Progenitor cell of endocrine pancreas (in vitro differentiated cells): ENCODE measurements at regions not wholly inside any gene's neighbourhood (a gene's known extent, or its start where the extent isn't known, plus 50 kb on each side); places are given as distances from the start of the nearest gene placed in this dataset.

Source experiments
- DNase-seq: peaks from one replicate; pipeline ENCODE4 v3.0.0; 2021; ENCODE audit warnings: low spot score; ENCODE audit not compliant: unreplicated experiment
- H3K27ac Mint-ChIP-seq: 2 replicates; pipeline ENCODE4 v1.8.0; 2021; ENCODE audit warnings: mild to moderate bottlenecking, moderate library complexity, mixed read lengths
- H3K27me3 Mint-ChIP-seq: 2 replicates; pipeline ENCODE4 v1.8.0; 2021; ENCODE audit warnings: mixed read lengths
- H3K36me3 Mint-ChIP-seq: 2 replicates; pipeline ENCODE4 v1.8.0; 2022; ENCODE audit warnings: mixed read lengths; ENCODE audit not compliant: insufficient read depth
- H3K4me1 Mint-ChIP-seq: 2 replicates; pipeline ENCODE4 v1.8.0; 2021; ENCODE audit warnings: low read depth, mixed read lengths
- H3K4me3 Mint-ChIP-seq: 2 replicates; pipeline ENCODE4 v1.8.0; 2021; ENCODE audit warnings: low read depth, mild to moderate bottlenecking, moderate library complexity, mixed read lengths
- H3K9me3 Mint-ChIP-seq: 2 replicates; pipeline ENCODE4 v1.8.0; 2021; ENCODE audit warnings: low read depth, mixed read lengths
- TF ChIP-seq, protein P1 (sequence below): fragments of 200-600 bp; sonication (generic); IDR thresholded peaks from one replicate; pipeline ENCODE4 v1.5.0; 2021; ENCODE audit warnings: antibody characterized with exemption, mild to moderate bottlenecking; ENCODE audit not compliant: unreplicated experiment

DNA sequence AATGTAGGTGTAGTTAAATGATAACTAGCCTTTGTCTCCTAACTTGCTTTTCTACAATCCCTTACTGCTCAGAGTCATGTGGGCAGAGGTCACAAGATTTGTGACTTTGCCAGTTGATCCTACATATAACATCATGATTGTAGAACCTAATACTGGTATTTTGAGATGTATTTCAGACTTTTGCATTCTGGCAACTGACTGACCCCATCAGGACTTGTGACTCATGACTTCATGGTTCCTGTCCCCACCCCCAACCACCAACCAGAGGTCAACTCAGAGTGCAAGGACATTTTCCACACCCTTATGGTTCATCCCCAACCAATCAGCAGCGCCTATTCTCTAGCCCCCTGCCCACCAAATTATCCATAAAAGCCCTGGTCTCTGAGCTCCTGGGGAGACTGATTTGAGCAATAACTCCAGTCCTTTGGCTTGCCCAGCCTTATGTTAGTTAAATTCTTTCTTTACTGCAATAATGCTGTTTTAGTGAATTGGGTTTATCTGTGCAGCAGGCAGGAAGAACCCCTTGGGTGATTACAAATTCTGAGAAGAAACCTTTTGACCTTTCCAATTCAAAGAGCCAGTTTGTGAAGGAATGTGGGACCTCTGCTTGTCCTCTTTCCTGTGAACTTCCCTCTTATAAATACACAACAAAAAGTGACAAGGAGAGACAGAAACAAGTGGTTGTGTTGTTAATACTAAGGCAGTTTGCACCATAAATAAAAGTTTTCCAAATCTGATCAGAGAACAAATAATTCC is 588.7 kb downstream of the UTRN start:
- H3K4me3 Mint-ChIP-seq, result no peak overlapping the region
- H3K36me3 Mint-ChIP-seq, result peaks cover 2% of the 10 kb centered on the region
- H3K4me1 Mint-ChIP-seq, result no peaks in the 10 kb centered on the region
- no peak for DNase-seq
- H3K27ac Mint-ChIP-seq, result no peak overlapping the region
- H3K27me3 Mint-ChIP-seq, result no peaks in the 10 kb centered on the region
- peaks cover 12% of the 10 kb centered on the region for H3K9me3 Mint-ChIP-seq
- TF ChIP-seq, protein P1, sequence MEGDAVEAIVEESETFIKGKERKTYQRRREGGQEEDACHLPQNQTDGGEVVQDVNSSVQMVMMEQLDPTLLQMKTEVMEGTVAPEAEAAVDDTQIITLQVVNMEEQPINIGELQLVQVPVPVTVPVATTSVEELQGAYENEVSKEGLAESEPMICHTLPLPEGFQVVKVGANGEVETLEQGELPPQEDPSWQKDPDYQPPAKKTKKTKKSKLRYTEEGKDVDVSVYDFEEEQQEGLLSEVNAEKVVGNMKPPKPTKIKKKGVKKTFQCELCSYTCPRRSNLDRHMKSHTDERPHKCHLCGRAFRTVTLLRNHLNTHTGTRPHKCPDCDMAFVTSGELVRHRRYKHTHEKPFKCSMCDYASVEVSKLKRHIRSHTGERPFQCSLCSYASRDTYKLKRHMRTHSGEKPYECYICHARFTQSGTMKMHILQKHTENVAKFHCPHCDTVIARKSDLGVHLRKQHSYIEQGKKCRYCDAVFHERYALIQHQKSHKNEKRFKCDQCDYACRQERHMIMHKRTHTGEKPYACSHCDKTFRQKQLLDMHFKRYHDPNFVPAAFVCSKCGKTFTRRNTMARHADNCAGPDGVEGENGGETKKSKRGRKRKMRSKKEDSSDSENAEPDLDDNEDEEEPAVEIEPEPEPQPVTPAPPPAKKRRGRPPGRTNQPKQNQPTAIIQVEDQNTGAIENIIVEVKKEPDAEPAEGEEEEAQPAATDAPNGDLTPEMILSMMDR, result no peak

DNA sequence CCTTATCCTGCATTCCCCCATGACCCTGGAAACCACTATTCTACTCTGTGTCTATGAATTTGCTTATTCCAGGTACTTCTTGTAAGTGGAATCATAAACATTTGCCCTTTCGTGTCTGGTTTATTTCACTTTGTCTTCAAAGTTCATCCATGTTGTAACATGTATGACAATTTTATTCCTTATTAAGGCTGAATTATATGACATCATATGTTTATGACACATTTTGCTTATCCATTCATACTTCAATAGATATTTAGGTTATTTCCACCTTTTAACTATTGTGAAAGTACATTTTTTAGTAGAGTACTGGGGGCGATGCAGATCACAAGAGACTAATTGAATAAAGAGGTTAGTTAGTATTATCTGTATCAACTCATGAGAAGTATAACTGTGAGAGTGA is 591.6 kb downstream of the UTRN start:
- Mint-ChIP-seq H3K4me3 (no peak overlapping the region), H3K27ac (no peak overlapping the region)
- no peak for DNase-seq

DNA sequence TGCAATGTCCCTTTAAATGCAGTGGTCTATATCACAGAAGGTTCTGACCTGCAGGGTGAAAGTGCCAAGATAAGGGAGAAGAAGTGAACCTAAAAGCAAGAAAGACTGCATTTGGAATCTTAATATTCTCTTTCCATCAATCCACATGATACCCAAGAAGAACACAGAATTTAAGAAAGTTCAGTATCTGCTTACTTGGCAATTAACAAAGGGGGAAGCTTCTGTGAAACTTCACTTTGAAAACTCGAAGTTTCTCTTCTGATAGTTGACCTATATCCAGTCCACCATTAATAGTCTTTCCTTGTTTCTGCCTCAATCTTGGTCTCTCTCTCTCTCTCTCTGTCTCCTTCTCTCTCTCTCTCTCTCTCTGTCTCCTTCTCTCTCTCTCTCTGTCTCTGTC is 592.0 kb downstream of the UTRN start:
- no peak for DNase-seq
- TF ChIP-seq, protein P1, result no peak
- Mint-ChIP-seq H3K4me1 (no peaks in the 10 kb centered on the region), H3K27ac (no peak overlapping the region), H3K9me3 (peaks cover 12% of the 10 kb centered on the region), H3K4me3 (no peak overlapping the region), H3K36me3 (peaks cover 2% of the 10 kb centered on the region), H3K27me3 (no peaks in the 10 kb centered on the region)

More for the DNA sequence above, 591.6 kb downstream of the UTRN start:
- H3K4me1 Mint-ChIP-seq, result no peaks in the 10 kb centered on the region
- TF ChIP-seq, protein P1, result no peak
- H3K36me3 Mint-ChIP-seq, result peaks cover 2% of the 10 kb centered on the region
- H3K27me3 Mint-ChIP-seq, result no peaks in the 10 kb centered on the region
- H3K9me3 Mint-ChIP-seq, result peaks cover 12% of the 10 kb centered on the region

DNA sequence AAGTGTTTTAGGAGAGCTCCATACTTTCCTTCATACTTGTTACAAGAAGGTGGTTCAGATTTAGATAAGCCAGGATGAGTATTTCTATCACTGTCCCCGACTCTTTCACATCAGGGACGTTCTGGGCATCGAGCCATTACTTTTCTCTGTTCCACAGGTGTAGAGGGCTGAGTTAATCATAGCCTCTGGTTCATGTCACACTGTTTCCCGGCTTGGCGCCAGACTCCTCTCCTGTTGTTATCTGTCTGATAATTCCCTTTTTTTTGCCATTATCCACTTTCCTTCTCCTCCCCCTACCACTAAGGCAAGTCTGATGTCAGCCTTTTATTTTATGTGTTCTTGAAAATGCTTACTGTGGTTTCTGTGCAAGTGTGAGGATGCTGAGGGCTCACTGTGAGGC is 593.4 kb downstream of the UTRN start:
- H3K4me3 Mint-ChIP-seq, result no peak overlapping the region
- no peaks in the 10 kb centered on the region for H3K27me3 Mint-ChIP-seq
- no peak for DNase-seq
- peaks cover 8% of the 10 kb centered on the region for H3K9me3 Mint-ChIP-seq
- TF ChIP-seq, protein P1, result no peak
- no peaks in the 10 kb centered on the region for H3K4me1 Mint-ChIP-seq
- H3K36me3 Mint-ChIP-seq, result peaks cover 2% of the 10 kb centered on the region
- no peak overlapping the region for H3K27ac Mint-ChIP-seq

DNA sequence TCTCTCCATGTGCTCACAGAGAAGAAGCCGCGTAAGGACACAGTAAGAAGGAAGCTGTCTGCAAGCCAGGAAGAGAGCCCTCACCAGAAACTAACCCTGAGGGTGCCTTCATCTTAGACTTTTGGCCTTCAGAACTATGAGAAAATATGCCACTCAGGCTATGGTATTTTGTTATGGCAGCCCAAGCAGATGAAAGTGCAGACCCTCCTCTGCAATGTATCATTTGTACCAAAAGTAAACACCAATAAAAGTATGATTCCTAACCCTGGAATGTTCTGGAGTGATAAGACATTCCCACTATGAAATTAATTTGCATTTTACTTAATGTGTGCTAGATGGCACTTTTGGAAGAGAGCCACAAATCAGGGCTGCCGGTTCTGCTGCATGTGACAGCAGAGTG is 594.3 kb downstream of the UTRN start:
- Mint-ChIP-seq H3K4me3 (no peak overlapping the region), H3K36me3 (no peaks in the 10 kb centered on the region), H3K27me3 (no peaks in the 10 kb centered on the region), H3K4me1 (no peaks in the 10 kb centered on the region), H3K27ac (no peak overlapping the region), H3K9me3 (peaks cover 5% of the 10 kb centered on the region)
- TF ChIP-seq, protein P1, result no peak
- no peak for DNase-seq
